GM19438 (cell line): ENCODE measurements at regions not wholly inside any gene's neighbourhood (a gene's known extent, or its start where the extent isn't known, plus 50 kb on each side); places are given as distances from the start of the nearest gene placed in this dataset.

Experiments
- ATAC-seq: cut with Tn5 transposase; IDR thresholded peaks from one replicate; pipeline ENCODE4 v1.9.1; 2021; ENCODE audit warnings: low read depth; ENCODE audit not compliant: unreplicated experiment

- no peak for ATAC-seq
Observed at GRCh38 chr11:19597876-19598275, 114.8 kb upstream of the NAV2 start.

- no peak for ATAC-seq
Observed at GRCh38 chr11:19597206-19597605, 115.4 kb upstream of the NAV2 start.

- ATAC-seq, result no peak
Observed at GRCh38 chr11:19595840-19596751, 116.5 kb upstream of the NAV2 start.

GRCh38 chr11:19595499-19595839 lies 117.2 kb upstream of the NAV2 start:
- no peak for ATAC-seq

GRCh38 chr11:19594326-19594725 lies 118.3 kb upstream of the NAV2 start:
- ATAC-seq, result no peak

GRCh38 chr11:19592842-19593241 lies 119.8 kb upstream of the NAV2 start:
- ATAC-seq, result no peak

GRCh38 chr11:19589567-19590260 lies 122.9 kb upstream of the NAV2 start:
- ATAC-seq, result no peak

- no peak for ATAC-seq
Observed at GRCh38 chr11:19587979-19588378, 124.7 kb upstream of the NAV2 start.

GRCh38 chr11:19580646-19581045 lies 132.0 kb upstream of the NAV2 start:
- ATAC-seq, result no peak

- ATAC-seq, result no peak
Observed at GRCh38 chr11:19579957-19580356, 132.7 kb upstream of the NAV2 start.

- ATAC-seq, result no peak
Observed at GRCh38 chr11:19578871-19579270, 133.8 kb upstream of the NAV2 start.

GRCh38 chr11:19577976-19578619 lies 134.5 kb upstream of the NAV2 start:
- no peak for ATAC-seq

- ATAC-seq, result no peak
Observed at GRCh38 chr11:19577391-19577975, 135.2 kb upstream of the NAV2 start.

- no peak for ATAC-seq
Observed at GRCh38 chr11:19576903-19577302, 135.7 kb upstream of the NAV2 start.

GRCh38 chr11:19576054-19576453 lies 136.6 kb upstream of the NAV2 start:
- no peak for ATAC-seq

GRCh38 chr11:19574916-19575315 lies 137.7 kb upstream of the NAV2 start:
- ATAC-seq, result no peak

GRCh38 chr11:19573666-19574065 lies 139.0 kb upstream of the NAV2 start:
- ATAC-seq, result no peak

GRCh38 chr11:19571906-19572305 lies 140.7 kb upstream of the NAV2 start:
- ATAC-seq, result no peak

- ATAC-seq, result no peak
Observed at GRCh38 chr11:19570889-19571288, 141.7 kb upstream of the NAV2 start.

- no peak for ATAC-seq
Observed at GRCh38 chr11:19567996-19568395, 144.6 kb upstream of the NAV2 start.
